ENCODE measurements at regions not wholly inside any gene's neighbourhood (a gene's known extent, or its start where the extent isn't known, plus 50 kb on each side); places are given as distances from the start of the nearest gene placed in this dataset.

GRCh38 chr2:52253416-52253980 lies 1221.6 kb upstream of the NRXN1 start:
- no peaks in the 10 kb centered on the region for H3K9me3 ChIP-seq (ENCODE audit: control insufficient read depth, insufficient read depth, low read depth, low read length)
- no peak overlapping the region for H3K4me3 ChIP-seq (ENCODE audit: low read depth, low read length)
- H3K36me3 ChIP-seq (ENCODE audit: control insufficient read depth in 2 of 2, insufficient read depth in 1 of 2, low read length in 2 of 2), result no peaks in the 10 kb centered on the region
- TF ChIP-seq GFI1B (tag by site-specific recombination; IDR thresholded peaks at IDR 0.05) (no peak), BCL11B (tag by site-specific recombination; IDR thresholded peaks at IDR 0.05; ENCODE audit: low read depth) (no peak), ZNF791 (tag by site-specific recombination; IDR thresholded peaks at IDR 0.05) (no peak), ZNF544 (tag by site-specific recombination; IDR thresholded peaks at IDR 0.05) (no peak), PBX3 (CRISPR knock-in tag; IDR thresholded peaks at IDR 0.05) (no peak), ZNF518A (tag by site-specific recombination; conservative IDR thresholded peaks at IDR 0.05; ENCODE audit: low read depth) (no peak)
- ChIA-PET CTCF (no interaction called here), POLR2A (no interaction called here)
- H3K27ac ChIP-seq (ENCODE audit: extremely low read depth, low read depth, low read length), result no peak overlapping the region
- H3K4me1 ChIP-seq (ENCODE audit: control insufficient read depth, insufficient read depth, low read length), result no peaks in the 10 kb centered on the region

- ChIA-PET POLR2A (no interaction called here), CTCF (no interaction called here)
- TF ChIP-seq ZNF677 (tag by site-specific recombination; IDR thresholded peaks at IDR 0.05), result no peak
- no peak for TF ChIP-seq ZNF132 (tag by site-specific recombination; IDR thresholded peaks at IDR 0.05; ENCODE audit: borderline replicate concordance)
- no peak for TF ChIP-seq ZNF274 (IDR thresholded peaks at IDR 0.05; ENCODE audit: low read length)
- TF ChIP-seq ZNF274 (tag by site-specific recombination; IDR thresholded peaks at IDR 0.05; ENCODE audit: borderline replicate concordance), result no peak
- TF ChIP-seq ZNF580 (tag by site-specific recombination; IDR thresholded peaks at IDR 0.05), result no peak
- no peak for TF ChIP-seq SP3 (tag by site-specific recombination; IDR thresholded peaks at IDR 0.05)
- no peak for TF ChIP-seq ZNF2 (tag by site-specific recombination; IDR thresholded peaks at IDR 0.05)
- TF ChIP-seq ZNF350 (tag by site-specific recombination; IDR thresholded peaks at IDR 0.05), result no peak
- no peak for TF ChIP-seq ZNF404 (tag by site-specific recombination; IDR thresholded peaks at IDR 0.05)
These were observed 1206.8 kb upstream of the NRXN1 start for GRCh38 chr2:52238782-52239181.

GRCh38 chr2:52222128-52222527 lies 1190.2 kb upstream of the NRXN1 start:
- ChIA-PET POLR2A (no interaction called here), CTCF (no interaction called here)

More at GRCh38 chr2:52238782-52239181, 1206.8 kb upstream of the NRXN1 start:
- Histone ChIP-seq H3K36me3 (ENCODE audit: control insufficient read depth in 2 of 2, insufficient read depth in 1 of 2, low read length in 2 of 2) (no peaks in the 10 kb centered on the region), H3K9me3 (ENCODE audit: control insufficient read depth, insufficient read depth, low read depth, low read length) (no peaks in the 10 kb centered on the region), H3K4me3 (ENCODE audit: low read depth, low read length) (no peak overlapping the region), H3K27ac (ENCODE audit: extremely low read depth, low read depth, low read length) (no peak overlapping the region), H3K4me1 (ENCODE audit: control insufficient read depth, insufficient read depth, low read length) (no peaks in the 10 kb centered on the region)

More at GRCh38 chr2:52222128-52222527, 1190.2 kb upstream of the NRXN1 start:
- Histone ChIP-seq H3K4me1 (ENCODE audit: control insufficient read depth, insufficient read depth, low read length) (no peaks in the 10 kb centered on the region), H3K9me3 (ENCODE audit: control insufficient read depth, insufficient read depth, low read depth, low read length) (no peaks in the 10 kb centered on the region), H3K27ac (ENCODE audit: extremely low read depth, low read depth, low read length) (no peak overlapping the region), H3K4me3 (ENCODE audit: low read depth, low read length) (no peak overlapping the region), H3K36me3 (ENCODE audit: control insufficient read depth in 2 of 2, insufficient read depth in 1 of 2, low read length in 2 of 2) (no peaks in the 10 kb centered on the region)
- TF ChIP-seq ZNF626 (tag by site-specific recombination; IDR thresholded peaks at IDR 0.05), result no peak
- no peak for TF ChIP-seq ZNF670 (tag by site-specific recombination; IDR thresholded peaks at IDR 0.05; ENCODE audit: low read depth)
- no peak for TF ChIP-seq PRDM4 (tag by site-specific recombination; IDR thresholded peaks at IDR 0.05)
- TF ChIP-seq ZNF777 (tag by site-specific recombination; IDR thresholded peaks at IDR 0.05; ENCODE audit: borderline replicate concordance), result no peak
- no peak for TF ChIP-seq ZNF266 (tag by site-specific recombination; IDR thresholded peaks at IDR 0.05; ENCODE audit: low read depth)
- TF ChIP-seq ZBTB6 (tag by site-specific recombination; IDR thresholded peaks at IDR 0.05), result no peak
